Stimulated activated CD8-positive, alpha-beta memory T cell treated with anti-CD3 and anti-CD28 coated beads, Interleukin-7, amount 100 ng/mL, for 24 hours (primary cell): ENCODE measurements at regions not wholly inside any gene's neighbourhood (a gene's known extent, or its start where the extent isn't known, plus 50 kb on each side); places are given as distances from the start of the nearest gene placed in this dataset.
"Not testable (repeated sequence)": the region's sequence is repeated elsewhere in the genome, so short reads cannot be mapped to it uniquely, and the experiment has no call there.

Experiments
- DNase-seq: peaks from one replicate; pipeline ENCODE4 v3.0.0-alpha.2; 2020; ENCODE audit warnings: low read depth

DNA sequence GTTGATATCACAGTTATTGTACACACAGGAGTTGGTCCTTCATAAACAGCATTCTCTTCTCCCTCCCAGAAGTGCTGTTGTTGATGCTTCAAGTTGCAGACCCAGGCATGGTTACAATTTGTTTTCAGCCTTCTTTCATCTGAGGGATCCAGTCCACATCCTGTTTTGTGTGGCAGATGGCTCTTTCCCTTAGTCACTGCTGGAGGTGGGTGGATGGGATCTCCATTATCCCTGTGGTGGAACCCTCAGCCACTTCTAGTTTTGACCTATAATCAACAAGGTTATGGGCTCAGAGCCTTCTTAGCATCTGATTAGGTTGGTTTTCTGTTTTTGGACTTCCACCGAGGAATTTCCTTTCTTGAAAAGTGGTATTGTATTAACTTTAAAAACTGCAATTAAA, 214.2 kb downstream of the SH2D4B start:
- DNase-seq = no peak

DNA sequence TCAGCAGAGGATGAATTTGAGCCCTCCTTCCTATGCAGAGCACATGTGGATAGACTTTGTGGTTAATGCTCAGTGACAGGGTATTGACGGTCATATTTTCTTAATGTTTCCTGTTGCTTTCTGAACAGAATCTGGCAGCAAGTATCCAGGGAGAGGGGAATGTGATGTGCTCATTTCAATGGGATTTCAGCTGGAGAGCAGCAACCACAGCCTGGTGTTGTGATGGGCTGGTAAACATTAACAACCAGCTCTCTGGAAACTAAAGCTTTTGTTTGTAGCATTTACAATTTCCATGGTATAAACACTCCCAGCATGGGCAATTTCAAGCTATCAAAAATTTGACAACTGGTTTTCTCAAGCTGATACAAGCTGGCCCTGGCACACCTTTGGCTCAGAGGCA, 215.9 kb downstream of the SH2D4B start:
- DNase-seq = no peak

DNA sequence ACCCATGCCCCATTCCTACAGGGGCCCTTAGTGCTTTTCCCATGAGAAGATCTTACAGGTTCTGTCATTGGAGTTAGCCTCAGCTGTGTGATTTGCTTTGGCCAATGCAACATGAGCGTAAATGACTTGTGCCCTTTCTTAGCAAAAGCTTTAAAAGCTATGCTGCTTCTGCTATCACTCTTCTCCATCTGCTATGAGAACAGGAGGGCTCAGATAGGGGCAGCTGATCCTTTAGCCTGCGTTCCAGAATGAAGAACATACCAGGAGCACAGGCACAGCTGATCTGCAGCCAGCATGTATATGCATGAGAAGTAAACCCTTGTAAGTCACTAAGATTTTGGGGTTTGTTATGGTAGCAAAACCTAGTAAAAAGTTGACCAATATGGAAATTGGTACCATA, 218.2 kb downstream of the SH2D4B start:
- DNase-seq = no peak

DNA sequence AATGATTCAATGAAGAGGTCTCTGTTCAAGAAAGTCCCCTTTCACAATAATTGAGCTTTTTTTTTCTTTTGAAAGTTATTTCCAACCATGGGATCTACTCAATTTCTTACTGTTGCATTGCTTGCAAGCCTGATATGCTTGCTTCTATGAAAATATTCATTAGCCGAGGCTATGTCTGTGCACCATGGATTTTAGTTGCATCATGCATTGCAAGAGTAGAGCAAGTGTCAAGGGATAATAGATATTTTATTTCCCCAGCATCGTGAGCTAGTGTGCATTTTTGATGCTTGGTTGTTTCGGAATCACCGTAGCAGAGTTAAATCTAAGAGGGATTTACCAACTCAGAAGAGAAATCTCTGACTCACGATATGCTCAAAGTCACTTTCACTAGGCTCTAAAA, 222.0 kb downstream of the SH2D4B start:
- DNase-seq = no peak

DNA sequence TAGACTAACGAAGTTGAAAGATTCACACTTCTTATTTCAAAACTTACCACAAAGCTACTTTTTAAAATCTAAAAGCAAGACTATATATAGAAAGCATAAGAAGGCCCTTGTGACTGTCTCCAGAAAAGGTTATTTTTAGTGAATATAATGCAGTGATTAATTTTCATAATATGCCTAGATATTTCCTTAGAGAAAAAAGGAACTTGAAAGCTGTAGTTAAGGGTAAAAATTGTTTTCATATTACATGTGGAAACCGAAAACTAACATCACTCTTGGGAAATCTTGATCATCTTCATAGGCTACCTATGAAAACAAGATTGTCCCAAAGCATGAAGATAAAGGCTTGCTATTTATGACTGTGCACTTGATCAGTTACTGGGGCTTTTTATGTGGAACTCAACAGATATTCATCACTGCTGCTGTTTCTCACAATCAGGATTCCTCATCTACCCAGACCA, 223.2 kb downstream of the SH2D4B start:
- no peak for DNase-seq

DNA sequence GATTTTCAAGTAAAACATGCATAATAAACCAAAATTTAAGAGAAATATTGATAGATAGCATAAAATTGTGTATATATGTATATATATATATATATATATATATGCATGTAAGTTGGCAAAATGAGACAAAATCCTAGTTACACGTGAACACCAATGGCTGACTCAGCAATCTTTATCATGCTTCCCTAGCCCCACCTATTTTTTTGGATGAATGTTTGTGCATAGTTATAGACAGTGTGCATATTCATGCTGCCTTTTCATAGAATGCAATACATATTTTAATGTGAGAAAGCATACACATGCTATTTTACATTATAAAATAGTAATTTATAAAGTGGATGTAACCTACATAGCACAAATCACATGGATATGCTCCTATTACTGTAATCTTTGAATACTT, 230.3 kb downstream of the SH2D4B start:
- no peak for DNase-seq

DNA sequence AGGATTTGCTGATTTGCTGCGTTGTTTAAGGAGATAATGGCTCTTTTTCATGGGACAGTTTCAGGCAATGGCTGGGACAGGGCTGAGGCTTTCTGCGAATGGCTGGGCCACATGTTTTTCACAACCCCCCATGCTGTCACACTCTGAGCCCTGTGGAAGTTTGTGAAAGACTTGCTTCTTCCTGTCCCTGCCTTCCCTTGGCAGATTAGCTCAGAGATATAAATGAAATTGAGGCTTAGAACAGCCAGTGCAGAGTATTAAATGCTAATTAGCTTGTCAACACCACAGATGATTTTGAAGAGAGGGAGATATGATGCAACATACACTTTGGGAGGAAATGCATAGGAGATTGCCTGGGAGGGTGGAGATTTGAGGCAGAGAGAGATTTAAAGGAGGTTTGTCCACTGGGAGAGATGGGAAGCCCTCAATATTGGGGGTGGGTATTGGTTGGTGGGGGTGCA, 232.0 kb downstream of the SH2D4B start:
- no peak for DNase-seq

DNA sequence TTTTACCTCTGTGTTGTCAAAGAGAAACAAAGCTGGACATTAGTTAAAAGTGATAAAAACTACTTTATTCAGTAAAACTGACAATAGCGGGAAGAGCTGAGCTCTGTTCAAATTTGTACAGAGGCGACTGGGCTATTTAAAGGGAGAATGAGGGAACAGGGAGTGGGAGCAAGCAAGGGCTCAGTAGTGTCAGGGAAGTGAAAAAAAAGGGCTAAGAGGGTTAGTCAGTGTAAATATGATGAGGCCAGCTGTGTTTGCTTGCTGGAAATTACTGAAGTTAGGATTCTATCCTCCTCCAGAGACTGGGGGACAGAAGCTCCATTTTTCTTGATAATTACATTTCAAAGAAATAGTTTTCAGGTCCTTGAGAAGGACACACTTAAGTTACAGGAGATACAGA, 232.5 kb downstream of the SH2D4B start:
- no peak for DNase-seq

DNA sequence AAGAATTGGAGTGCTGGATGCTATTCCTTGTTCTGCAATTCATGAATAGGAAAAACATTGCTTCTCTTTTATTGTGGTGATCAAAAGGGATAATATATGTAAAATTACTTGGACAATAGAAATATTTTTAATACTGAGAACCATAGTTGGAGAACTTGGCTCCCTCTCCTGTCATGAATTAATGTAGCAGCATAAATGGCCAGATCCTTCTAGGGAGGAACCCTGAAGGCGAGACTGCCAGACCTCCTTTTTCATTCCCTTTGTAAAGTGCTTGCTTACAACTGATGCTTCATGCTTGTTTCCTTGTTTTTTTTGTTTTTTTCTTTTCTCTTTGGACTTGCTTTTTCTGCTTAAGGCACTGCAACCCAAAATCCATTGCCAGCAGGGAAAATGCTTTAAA, 233.6 kb downstream of the SH2D4B start:
- no peak for DNase-seq

DNA sequence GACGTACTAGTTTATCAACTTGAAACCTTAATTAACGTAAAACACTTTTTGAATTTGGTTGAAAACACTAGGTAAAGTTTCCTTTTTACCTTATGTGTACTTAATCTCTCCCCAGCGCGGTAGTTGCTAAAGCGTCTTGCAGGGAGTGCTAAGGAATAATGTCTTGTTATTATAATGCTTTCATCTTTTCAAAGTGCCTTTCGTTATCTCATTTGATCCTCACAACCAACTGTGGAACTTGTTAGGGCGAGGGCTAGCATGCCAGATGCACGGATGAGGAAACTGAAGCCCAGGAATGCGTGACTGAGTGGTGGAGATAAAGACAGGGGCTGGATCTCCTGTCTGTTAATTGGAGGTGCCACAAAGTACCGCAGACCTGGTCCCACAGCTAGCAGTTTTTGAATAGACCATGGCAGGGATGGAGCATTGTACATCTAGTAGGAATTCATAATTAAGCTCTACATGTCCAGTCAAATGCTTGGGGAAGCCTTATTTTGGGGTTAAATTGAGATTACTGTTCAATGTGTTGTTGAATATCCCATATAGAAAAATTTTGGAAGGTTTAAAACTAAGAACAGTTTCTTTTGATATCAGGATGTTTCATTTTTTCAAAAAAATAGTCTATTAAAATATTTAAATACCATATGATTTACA, 234.3 kb downstream of the SH2D4B start:
- DNase-seq = no peak

DNA sequence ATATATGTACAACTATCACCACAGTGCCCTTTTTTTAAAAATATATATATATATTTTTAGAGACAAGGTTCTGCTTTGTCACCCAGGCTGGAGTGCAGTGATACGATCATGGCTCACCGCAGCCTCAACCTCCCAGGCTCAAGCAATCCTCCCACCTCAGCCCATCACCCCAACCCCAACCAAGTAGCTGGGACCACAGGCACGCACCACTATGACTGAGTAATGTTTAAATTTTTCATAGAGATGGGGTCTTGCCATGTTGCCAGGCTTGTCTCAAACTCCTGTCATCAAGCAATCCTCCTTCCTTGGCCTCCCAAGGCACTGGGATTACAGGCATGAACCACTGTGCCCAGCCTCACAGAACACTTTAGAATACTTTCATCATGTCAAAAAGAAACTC, 234.9 kb downstream of the SH2D4B start:
- DNase-seq = no peak

DNA sequence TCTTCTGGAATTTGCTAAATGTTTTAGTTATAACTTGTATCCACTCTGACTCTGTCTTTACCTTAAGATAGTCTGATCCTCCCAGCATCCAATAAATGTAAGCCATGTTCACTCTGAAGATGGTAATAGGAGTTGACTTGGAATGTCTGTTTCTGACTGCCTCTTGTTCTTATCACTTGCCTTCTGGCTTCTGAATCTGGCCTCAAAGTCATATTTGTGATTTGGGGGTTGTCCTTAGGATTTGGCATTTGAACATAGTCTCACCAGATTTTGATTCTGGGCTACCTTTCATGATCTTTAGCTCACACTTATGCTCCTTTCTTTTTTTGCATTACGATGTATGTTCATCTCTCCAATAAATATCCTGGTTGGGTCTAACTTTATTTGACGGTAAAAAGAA, 247.0 kb downstream of the SH2D4B start:
- DNase-seq = no peak

DNA sequence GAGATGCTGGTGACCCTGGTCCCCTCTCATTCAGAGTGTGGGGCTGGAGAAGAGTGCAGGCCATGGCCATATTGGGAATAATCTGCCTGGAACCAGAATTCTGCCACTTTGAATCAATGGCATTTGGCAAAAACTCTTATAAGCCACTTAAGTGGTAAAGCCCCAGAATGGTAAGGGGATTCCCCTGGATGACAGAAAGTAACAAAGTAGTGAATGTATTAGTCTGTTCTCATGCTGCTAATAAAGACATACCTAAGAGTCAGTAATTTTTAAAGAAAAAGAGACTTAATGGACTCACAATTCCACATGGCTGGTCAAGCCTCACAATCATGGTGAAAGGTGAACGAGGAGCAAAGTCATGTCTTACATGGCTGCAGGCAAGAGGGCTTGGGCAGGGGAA, 248.6 kb downstream of the SH2D4B start:
- no peak for DNase-seq

DNA sequence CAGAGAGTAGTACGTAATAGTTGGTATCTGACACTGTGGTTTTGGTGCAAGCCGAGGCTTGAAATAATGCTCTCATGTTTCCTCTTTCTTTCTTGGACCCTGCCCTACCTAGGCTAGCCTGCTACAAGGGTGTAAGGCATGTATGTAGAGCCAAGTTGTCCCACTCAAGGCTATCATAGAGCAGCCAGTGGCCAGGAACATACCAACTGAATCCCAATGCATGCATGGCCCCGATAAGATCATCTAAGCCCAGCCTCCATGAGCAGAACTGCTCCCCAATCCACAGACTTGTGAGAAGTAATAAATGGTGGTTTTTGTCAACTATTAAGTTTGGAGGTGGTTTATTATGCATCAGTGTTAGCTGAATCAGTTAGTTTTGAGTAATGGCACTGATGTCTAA, 250.2 kb downstream of the SH2D4B start:
- DNase-seq = no peak

DNA sequence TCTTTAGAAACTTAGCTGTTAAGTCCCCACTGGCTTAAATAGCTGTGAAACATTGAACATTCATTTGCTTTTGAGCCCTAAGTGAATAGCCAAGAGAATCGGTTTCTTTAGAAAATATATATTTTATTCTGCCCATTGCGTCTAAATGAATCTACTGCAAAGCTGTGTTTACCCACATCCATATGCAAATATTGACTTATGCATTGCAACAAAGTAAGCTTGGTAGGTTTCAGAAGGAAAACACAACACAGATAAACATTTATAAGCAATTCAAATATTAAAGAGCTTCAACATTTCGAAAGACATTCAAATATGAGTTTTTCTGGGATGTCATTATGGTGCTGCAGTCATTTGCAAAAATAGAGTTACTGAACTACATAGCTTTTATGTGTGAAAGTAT, 257.3 kb downstream of the SH2D4B start:
- DNase-seq = no peak

DNA sequence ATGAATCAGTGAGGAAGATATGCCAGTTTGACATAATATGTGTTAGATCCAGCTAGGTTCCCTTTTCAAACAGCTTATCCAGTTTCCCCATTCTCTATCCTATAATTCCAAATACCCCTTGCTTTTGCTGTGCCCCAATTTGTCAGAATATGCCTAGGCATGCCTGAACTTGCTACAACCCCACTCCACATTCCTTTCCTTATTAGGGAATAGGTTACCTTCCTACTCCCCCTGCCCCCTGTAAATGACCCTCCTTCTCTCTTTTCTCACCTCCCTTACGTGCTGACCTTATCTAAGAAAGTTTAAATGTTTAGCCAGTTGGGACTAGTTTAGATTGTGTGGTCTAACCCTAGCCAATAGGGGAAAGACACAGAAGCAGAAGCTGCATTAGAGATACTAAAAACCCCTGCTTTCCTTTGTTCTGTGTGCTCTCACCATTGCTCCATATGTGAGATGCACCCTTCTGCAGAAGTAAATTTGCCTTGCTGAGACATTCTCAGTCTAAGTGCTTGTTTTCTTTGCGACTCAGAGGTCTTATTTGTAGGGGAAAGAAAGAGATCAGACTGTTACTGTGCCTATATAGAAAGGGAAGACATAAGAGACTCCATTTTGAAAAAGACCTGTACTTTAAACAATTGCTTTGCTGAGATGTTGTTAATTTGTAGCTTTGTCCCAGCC, 267.8 kb downstream of the SH2D4B start:
- DNase-seq = no peak

DNA sequence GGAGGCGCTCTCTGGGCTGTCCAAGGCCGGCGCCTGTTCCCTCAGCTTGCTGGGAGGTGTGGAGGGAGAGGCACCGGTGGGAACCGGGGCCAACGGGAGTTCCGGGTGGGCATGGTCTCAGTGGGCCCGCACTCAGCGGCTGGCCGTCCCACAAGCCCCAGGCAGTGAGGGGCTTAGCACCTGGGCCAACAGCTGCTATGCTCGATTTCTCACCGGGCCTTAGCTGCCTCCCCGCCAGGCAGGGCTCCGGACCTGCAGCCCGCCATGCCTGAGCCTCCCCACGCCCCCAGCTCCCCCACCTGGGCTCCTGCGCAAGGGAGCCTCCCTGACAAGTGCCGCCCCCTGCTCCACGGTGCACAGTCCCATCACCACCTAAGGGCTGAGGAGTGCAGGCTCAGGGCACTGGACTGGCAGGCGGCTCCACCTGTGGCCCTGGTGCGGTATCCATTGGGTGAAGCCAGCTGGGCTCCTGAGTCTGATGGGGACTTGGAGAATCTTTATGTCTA, 276.5 kb downstream of the SH2D4B start:
- no peak for DNase-seq

DNA sequence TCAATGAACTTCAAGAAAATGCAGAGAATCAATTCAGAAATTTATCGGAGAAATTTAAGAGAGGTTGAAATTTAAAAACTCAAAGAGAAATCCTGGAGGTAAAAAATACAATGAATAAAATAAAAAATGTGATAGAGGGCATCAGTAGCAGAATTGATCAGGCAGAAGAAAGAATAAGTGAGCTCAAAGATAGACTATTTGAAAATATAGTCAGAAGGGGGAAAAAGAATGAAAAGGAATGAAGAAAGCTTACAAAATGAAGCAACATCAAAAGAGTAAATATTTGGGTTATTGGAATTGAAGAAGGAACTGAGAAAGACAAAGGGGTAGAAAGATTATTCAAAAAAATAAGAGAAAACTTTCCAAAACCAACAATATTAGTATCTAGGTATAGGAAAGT, 291.4 kb downstream of the SH2D4B start:
- no peak for DNase-seq

DNA sequence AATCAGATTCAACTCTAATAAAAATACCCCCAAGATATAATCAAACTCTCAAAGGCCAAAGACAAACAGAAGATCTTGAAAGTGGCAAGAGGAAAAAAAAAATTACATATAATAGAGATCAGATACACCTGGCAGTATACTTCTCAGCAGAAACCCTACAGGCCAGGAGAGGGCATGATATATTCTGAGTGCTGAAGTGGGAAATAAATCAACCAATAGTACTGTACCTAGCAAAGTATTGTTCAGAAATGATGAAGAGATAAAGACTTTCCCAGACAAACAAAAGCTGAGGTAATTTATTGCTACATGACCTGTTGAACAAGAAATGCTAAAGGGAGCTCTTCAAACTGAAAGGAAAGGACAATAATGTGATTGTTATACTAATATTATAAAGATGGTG, 291.9 kb downstream of the SH2D4B start:
- DNase-seq = no peak

DNA sequence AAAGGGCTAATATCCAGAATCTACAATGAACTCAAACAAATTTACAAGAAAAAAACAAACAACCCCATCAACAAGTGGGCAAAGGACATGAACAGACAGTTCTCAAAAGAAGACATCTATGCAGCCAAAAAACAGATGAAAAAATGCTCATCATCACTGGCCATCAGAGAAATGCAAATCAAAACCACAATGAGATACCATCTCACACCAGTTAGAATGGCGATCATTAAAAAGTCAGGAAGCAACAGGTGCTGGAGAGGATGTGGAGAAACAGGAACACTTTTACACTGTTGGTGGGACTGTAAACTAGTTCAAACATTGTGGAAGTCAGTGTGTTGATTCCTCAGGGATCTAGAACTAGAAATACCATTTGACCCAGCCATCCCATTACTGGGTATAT, 295.0 kb downstream of the SH2D4B start:
- DNase-seq = not testable (repeated sequence)

DNA sequence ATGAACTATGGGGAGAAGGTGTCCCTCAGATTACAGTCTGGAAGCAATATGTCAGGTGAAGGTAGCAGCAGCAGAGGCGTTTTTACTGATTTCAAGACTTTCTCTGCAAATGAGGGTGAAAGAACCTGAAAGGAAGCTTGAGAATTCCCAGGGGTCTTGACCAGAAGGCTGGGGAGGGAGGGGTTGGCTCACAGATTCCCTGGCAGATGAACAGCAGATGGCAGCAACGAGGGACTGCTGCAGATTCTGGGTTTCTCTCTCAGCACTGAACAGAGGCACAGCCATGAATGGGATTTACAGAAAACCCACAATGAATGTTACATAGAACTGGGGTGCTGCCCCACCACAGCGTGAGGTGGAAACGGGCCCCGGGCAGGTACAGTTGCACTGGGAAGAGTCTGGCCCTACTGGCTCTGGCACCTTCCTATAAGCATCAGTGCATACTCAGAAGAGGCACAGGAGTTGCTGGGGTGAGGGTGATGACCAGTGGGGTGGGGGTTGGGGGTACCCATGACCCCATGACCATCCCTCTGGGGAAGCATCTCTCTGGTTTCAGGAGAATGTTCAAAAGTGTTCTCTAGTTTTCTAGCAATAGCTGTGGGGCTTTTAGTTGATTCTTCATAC, 317.8 kb downstream of the SH2D4B start:
- no peak for DNase-seq

DNA sequence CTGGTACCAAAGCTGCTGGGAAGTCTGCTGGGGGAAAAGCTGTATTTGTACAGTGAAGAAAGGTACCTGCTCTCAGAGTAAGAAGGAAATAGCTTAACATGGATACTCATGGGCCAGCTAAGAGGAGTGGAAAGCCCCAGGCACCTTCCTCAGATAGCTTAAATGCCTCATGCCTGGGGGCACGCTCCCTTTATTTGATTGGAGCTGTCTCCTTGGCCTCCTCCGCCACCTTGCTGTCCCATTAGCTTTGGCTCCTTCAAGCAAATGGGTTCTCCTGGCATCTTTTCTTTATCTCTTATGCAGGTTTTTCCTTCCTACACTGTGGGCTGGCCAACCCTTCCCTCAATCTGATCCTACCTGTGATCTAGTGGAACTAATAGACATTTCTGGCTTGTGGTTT, 318.5 kb downstream of the SH2D4B start:
- no peak for DNase-seq

DNA sequence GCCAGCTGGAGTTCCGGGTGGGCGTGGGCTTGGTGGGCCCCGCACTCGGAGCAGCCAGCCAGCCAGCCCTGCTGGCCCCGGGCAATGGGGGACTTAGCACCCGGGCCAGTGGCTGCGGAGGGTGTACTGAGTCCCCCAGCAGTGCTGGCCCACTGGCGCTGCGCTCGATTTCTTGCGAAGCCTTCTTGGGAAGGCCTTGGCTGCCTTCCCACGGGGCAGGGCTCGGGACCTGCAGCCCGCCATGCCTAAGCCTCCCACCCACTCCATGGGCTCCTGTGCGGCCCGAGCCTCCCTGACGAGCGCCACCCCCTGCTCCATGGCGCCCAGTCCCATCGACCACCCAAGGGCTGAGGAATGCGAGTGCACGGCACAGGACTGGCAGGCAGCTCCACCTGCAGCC, 321.6 kb downstream of the SH2D4B start:
- DNase-seq = not testable (repeated sequence)
